HCT116 (cell line): ENCODE measurements at regions not wholly inside any gene's neighbourhood (a gene's known extent, or its start where the extent isn't known, plus 50 kb on each side); places are given as distances from the start of the nearest gene placed in this dataset.

Source experiments
- ATAC-seq: fragments of 200-7000 bp; cut with Tn5 transposase; 2 replicates; pipeline ENCODE4 v1.9.1; 2020; ENCODE audit warnings: mild to moderate bottlenecking, moderate library complexity
- BruUV-seq: library from RNA; stranded (reverse); fragments of 400-500 nt; replicated peaks from 2 replicates; lab custom pipeline; 2021; lab: Mats Ljungman, UMichigan
- CTCF ChIA-PET: fragments of 300-600 bp; sonication (Branson Sonifier 250); formaldehyde crosslinking; loops from one replicate; lab custom pipeline; 2021; ENCODE audit warnings: antibody characterized with exemption; lab: Charles Lee
- POLR2A ChIA-PET: fragments of 300-600, 350-600 bp; sonication (Branson Sonifier 250); formaldehyde crosslinking; loops from one replicate; lab custom pipeline; 2021; ENCODE audit warnings: antibody characterized with exemption; lab: Charles Lee
- RAD21 ChIA-PET, 2 experiments: fragments of 300-600 bp; sonication (Branson Sonifier 250); formaldehyde crosslinking; loops; one replicate each; lab custom pipeline; 2023; ENCODE audit warnings: low total read pairs in 2 of 2; ENCODE audit not compliant: uncharacterized antibody in 2 of 2, unreplicated experiment in 2 of 2, low non-redundant PET in 1 of 2; lab: Charles Lee
- DNase-seq: peaks from one replicate; pipeline ENCODE4 v3.0.0-alpha.2; 2010; ENCODE audit warnings: low read depth, low spot score
- H2AFZ ChIP-seq: fragments of 200-600 bp; shearing (Covaris generic), sonication (generic); 2 replicates; pipeline ENCODE4 v1.6.1; 2017; ENCODE audit warnings: low read depth, mixed run types, mixed read lengths, antibody characterized with exemption, low read length; ENCODE audit not compliant: poor library complexity, severe bottlenecking
- H3K27ac ChIP-seq: 2 replicates; pipeline ENCODE4 v1.5.1; 2012; ENCODE audit warnings: low read depth, low read length
- H3K27me3 ChIP-seq: fragments of 200-600 bp; sonication (generic); 2 replicates; pipeline ENCODE4 v1.6.1; 2016; ENCODE audit warnings: mixed run types, low read length, mixed read lengths; ENCODE audit not compliant: insufficient read depth
- H3K36me3 ChIP-seq, 2 experiments: fragments of 200-500 bp in 1 of 2; fragments of 200-600 bp in 1 of 2; sonication (Bioruptor generic) in 1 of 2; sonication (generic) in 1 of 2; 2 replicates each; pipeline versions ENCODE4 v1.5.1 to v1.6.1; 2014 to 2016; ENCODE audit warnings: low read length in 2 of 2, inconsistent platforms in 1 of 2, mixed read lengths in 1 of 2, mixed run types in 1 of 2; ENCODE audit not compliant: insufficient read depth in 2 of 2, control insufficient read depth in 1 of 2
- H3K4me1 ChIP-seq, 2 experiments: fragments of 200-600 bp in 1 of 2; sonication (generic) in 1 of 2; 2 replicates each; pipeline versions ENCODE4 v1.5.1 to v1.6.1; 2012 to 2017; ENCODE audit warnings: low read length in 2 of 2, inconsistent platforms in 1 of 2, mild to moderate bottlenecking in 1 of 2, mixed read lengths in 1 of 2, mixed run types in 1 of 2, moderate library complexity in 1 of 2; ENCODE audit not compliant: insufficient read depth in 2 of 2, control insufficient read depth in 1 of 2
- H3K4me2 ChIP-seq: fragments of 200-600 bp; sonication (generic); 2 replicates; pipeline ENCODE4 v1.6.1; 2017; ENCODE audit warnings: mixed run types, low read length, mixed read lengths
- H3K4me3 ChIP-seq, 2 experiments: fragments of 200-600 bp in 1 of 2; sonication (generic) in 1 of 2; replicated peaks in 1 of 2; 2 replicates each; pipeline ENCODE4 v1.5.1; 2011 to 2016; ENCODE audit warnings: low read length in 2 of 2, control low read depth in 1 of 2, low read depth in 1 of 2, mild to moderate bottlenecking in 1 of 2, mixed read lengths in 1 of 2, mixed run types in 1 of 2
- H3K79me2 ChIP-seq: fragments of 200-600 bp; sonication (generic); 2 replicates; pipeline ENCODE4 v1.6.1; 2017; ENCODE audit warnings: mild to moderate bottlenecking, mixed run types, low read length, moderate library complexity, mixed read lengths; ENCODE audit not compliant: insufficient read depth
- H3K9ac ChIP-seq: fragments of 200-600 bp; sonication (generic); 2 replicates; pipeline ENCODE4 v1.6.1; 2016; ENCODE audit warnings: low read length, mixed read lengths
- H3K9me2 ChIP-seq: fragments of 200-600 bp; sonication (generic), shearing (Covaris generic); 2 replicates; pipeline ENCODE4 v1.6.1; 2017; ENCODE audit warnings: mixed run types, mild to moderate bottlenecking, moderate library complexity; ENCODE audit not compliant: insufficient read depth
- H3K9me3 ChIP-seq, 2 experiments: fragments of 200-500 bp in 1 of 2; fragments of 200-600 bp in 1 of 2; sonication (Bioruptor generic) in 1 of 2; sonication (generic) in 1 of 2; 2 replicates each; pipeline ENCODE4 v1.6.1; 2014 to 2017; ENCODE audit warnings: low read length in 2 of 2, mixed read lengths in 2 of 2, inconsistent platforms in 1 of 2, low read depth in 1 of 2, mild to moderate bottlenecking in 1 of 2, mixed run types in 1 of 2, moderate library complexity in 1 of 2; ENCODE audit not compliant: control insufficient read depth in 1 of 2, insufficient read depth in 1 of 2
- H4K20me1 ChIP-seq: fragments of 200-600 bp; sonication (generic), shearing (Covaris generic); 2 replicates; pipeline ENCODE4 v1.6.1; 2017; ENCODE audit warnings: mixed run types, mild to moderate bottlenecking, moderate library complexity; ENCODE audit not compliant: insufficient read depth
- ATF3 ChIP-seq: IDR thresholded peaks from 2 replicates; pipeline ENCODE4 v1.6.1; 2012
- CEBPB ChIP-seq: IDR thresholded peaks from 2 replicates; pipeline ENCODE4 v1.6.1; 2012; ENCODE audit warnings: low read depth
- EGR1 ChIP-seq: IDR thresholded peaks from 2 replicates; pipeline ENCODE4 v1.6.1; 2012; ENCODE audit warnings: low read depth
- ELF1 ChIP-seq: IDR thresholded peaks from 2 replicates; pipeline ENCODE4 v1.6.1; 2012; ENCODE audit warnings: low read depth, borderline replicate concordance
- EZH2 ChIP-seq: fragments of 200-600 bp; sonication (generic); IDR thresholded peaks from 2 replicates; pipeline ENCODE4 v1.6.1; 2017; ENCODE audit warnings: antibody characterized with exemption, mixed run types
- FOSL1 ChIP-seq: IDR thresholded peaks from 2 replicates; pipeline ENCODE4 v1.6.1; 2012; ENCODE audit warnings: low read depth
- MAX ChIP-seq: IDR thresholded peaks from 2 replicates; pipeline ENCODE4 v1.6.1; 2012
- POLR2AphosphoS5 ChIP-seq: IDR thresholded peaks from 2 replicates; pipeline ENCODE4 v1.6.1; 2011; ENCODE audit warnings: mild to moderate bottlenecking, low read depth, low read length, moderate library complexity
- SIN3A ChIP-seq: IDR thresholded peaks from 2 replicates; pipeline ENCODE4 v1.6.1; 2012; ENCODE audit warnings: low read depth
- SP1 ChIP-seq: IDR thresholded peaks from 2 replicates; pipeline ENCODE4 v1.6.1; 2012; ENCODE audit warnings: low read depth
- SRF ChIP-seq: IDR thresholded peaks from 2 replicates; pipeline ENCODE4 v1.6.1; 2012; ENCODE audit warnings: low read depth
- YY1 ChIP-seq: IDR thresholded peaks from 2 replicates; pipeline ENCODE4 v1.6.1; 2011; ENCODE audit warnings: low read length, low read depth, moderate library complexity, mild to moderate bottlenecking; ENCODE audit not compliant: insufficient replicate concordance; ENCODE audit errors: extremely low read depth
- ZBTB33 ChIP-seq: IDR thresholded peaks from 2 replicates; pipeline ENCODE4 v1.6.1; 2011; ENCODE audit warnings: mild to moderate bottlenecking, low read length, moderate library complexity; ENCODE audit not compliant: insufficient replicate concordance; ENCODE audit errors: extremely low read depth
- ZNF274 ChIP-seq: fragments of 200-500 bp; sonication (Bioruptor generic); IDR thresholded peaks from 2 replicates; pipeline ENCODE4 v1.6.1; 2014; ENCODE audit warnings: mild to moderate bottlenecking, low read depth, low read length, inconsistent platforms
- intact Hi-C: fragments of 100-400 bp; cut with micrococcal nuclease; formaldehyde crosslinking; loops from 2 replicates; pipeline ENCODE4 v1.10.0; 2022

GRCh38 chr2:126408671-126409070 is 247.3 kb upstream of the GYPC start (continued):
- no peak for TF ChIP-seq CEBPB
- no peak for TF ChIP-seq SP1
- TF ChIP-seq SIN3A: no peak
- no peak for TF ChIP-seq ATF3
- TF ChIP-seq ELF1: no peak
- no peak for TF ChIP-seq POLR2AphosphoS5
- TF ChIP-seq ZBTB33: no peak
- TF ChIP-seq YY1: no peak

GRCh38 chr2:126409850-126410249 is 246.1 kb upstream of the GYPC start:
- no peak overlapping the region for H3K9ac ChIP-seq
- no peak overlapping the region for H3K4me2 ChIP-seq
- H3K27me3 ChIP-seq: no peaks in the 10 kb centered on the region
- H3K4me3 ChIP-seq: no peak overlapping the region
- DNase-seq: no peak
- no peak for ATAC-seq
- H2AFZ ChIP-seq: no peak overlapping the region
- RAD21 ChIA-PET: no interaction called here
- CTCF ChIA-PET: no interaction called here
- H3K9me3 ChIP-seq: peaks cover 0 to 6% of the 10 kb centered on the region in 2 experiments; a peak in 2 of 4 replicates
- POLR2A ChIA-PET: no interaction called here
- H3K27ac ChIP-seq: no peak overlapping the region
- no peaks in the 10 kb centered on the region for H3K9me2 ChIP-seq
- H3K79me2 ChIP-seq: no peaks in the 10 kb centered on the region
- BruUV-seq: no TSS peak
- no peaks in the 10 kb centered on the region for H4K20me1 ChIP-seq
- H3K4me1 ChIP-seq: no peaks in the 10 kb centered on the region
- intact Hi-C loops: no loop called here
- TF ChIP-seq EZH2 (no peak), EGR1 (no peak), SP1 (no peak), SIN3A (no peak), SRF (no peak), YY1 (no peak), ZNF274 (no peak), MAX (no peak), CEBPB (no peak), FOSL1 (no peak)
- no peaks in the 10 kb centered on the region for H3K36me3 ChIP-seq
